GM21515 (cell line): ENCODE measurements at regions not wholly inside any gene's neighbourhood (a gene's known extent, or its start where the extent isn't known, plus 50 kb on each side); places are given as distances from the start of the nearest gene placed in this dataset.

ENCODE experiments used
- ATAC-seq: cut with Tn5 transposase; IDR thresholded peaks from one replicate; pipeline ENCODE4 v1.9.1; 2021; ENCODE audit not compliant: unreplicated experiment

DNA sequence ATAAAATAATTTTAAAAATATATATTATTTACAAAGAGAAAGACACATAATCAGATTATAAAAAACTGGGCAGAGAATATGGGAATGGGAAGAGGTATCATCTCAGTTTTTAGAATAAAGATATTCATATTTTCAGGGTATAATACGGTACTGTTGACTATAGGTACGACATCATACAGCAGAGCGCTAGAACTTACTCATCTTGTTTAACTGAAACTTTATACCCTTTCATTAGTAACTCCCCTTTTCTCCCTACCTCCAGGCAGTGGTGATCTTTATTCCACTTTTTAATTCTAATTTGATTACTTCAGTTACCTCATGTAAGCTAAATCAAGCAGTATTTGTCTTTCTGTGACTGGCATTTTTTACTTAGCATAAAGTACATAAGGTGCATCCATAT lies 742.1 kb downstream of the MTRR start:
- ATAC-seq = no peak

DNA sequence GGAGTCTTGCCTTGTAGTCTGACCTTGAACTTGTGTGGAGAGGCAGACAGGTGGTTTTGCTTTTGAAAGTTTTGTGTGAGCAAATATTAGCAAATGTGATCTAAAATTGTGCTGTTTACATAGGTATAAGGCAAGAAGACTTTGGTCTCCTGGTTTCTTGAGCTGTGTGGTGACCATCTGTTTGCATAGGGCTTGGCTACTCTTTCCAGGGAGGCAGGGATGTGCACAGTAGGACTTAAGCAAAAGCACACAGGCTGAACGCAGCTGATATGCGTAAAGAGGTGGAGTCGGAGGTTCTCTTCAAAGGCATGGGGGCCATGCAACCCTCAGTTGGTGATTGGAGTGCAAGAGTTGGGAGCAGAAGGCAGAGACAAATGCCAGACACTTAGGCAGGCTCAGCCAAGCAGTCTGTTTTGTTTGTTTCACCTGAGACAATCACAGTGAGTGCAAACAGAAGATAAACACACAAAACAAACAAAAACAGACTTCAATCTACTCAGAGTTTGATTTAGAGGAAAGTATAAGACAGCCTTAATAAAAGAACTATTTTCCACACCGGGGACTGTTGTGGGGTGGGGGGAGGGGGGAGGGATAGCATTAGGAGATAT lies 744.2 kb downstream of the MTRR start:
- no peak for ATAC-seq

DNA sequence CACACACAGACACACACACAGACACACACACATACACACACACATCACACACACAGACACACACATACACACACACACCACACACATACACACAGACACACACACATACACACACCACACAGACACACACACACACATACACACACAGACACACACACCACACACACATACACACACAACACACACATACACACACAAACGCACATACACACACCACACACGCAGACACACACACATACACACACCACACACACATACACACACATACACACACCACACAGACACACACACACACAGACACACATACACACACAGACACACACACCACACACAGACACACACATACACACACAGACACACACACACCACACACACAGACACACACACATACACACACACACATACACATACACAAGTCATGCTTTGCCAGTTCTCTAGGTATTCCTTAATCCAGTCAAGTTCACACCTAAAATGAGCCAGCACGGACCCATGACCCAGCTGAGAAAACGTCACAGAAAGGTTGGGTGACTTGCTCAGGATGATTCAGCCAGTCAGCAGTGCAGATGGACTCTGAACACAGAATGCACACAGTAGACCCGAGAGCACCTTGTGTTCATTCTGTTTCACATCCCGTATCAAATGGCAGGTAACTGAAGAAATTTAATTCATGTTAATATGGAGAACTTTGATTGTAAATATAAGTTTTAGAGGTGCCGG lies 746.4 kb downstream of the MTRR start:
- ATAC-seq = no peak

DNA sequence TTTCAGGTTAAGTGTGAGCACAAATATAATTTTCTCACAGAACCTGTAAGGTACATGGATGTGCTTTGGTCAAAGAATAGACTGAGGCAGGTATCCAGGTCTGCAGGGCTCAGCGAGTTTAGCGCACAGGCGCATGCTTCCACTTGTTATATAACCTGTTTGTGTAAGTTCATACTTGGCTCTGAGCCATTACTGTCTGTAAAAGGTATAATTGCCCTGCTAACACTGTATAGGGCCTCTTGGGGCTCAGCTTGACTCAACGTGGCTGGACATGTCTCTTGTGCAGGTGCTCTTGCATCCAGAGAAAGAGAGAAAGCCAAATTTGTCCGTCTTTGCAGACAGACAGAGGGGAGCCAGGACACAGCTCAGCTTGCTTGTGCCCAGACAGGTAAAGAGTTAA lies 759.6 kb downstream of the MTRR start:
- no peak for ATAC-seq

DNA sequence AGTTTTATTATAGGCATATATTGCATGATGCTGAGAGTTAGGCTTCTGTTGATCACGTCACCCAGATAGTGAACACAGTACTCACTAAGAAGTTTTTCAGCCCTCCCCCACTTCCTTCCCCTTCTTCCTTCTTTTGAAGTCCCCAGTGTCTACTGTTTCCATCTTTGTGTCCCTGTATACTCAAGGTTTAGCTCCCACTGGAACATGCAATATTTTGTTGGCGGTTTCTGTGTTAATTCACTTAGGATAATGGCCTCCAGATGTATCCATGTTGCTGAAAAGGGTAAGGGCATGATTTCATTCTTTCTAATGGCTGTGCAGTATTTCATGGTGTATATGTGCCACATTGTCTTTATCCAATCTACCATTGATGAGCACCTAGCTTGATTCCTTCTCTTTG lies 764.3 kb downstream of the MTRR start:
- ATAC-seq = no peak

DNA sequence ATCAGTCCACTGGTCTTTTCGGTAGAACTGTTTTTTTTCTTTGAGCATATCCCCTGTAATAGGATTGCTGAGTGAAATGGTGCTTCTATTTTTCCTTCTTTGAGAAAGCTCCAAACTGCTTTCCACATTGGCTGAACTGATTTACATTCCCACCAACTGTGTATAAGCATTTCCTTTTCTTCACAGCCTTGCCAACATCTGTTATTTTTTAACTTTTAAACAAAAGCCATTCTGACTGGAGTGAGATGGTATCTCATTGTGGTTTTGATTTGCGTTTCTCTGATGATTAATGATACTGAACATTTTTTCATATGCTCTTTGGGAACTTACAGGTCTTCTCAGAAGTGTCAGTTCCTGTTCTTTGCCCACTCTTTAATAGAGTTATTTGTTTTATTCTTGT lies 764.7 kb downstream of the MTRR start:
- ATAC-seq = no peak

DNA sequence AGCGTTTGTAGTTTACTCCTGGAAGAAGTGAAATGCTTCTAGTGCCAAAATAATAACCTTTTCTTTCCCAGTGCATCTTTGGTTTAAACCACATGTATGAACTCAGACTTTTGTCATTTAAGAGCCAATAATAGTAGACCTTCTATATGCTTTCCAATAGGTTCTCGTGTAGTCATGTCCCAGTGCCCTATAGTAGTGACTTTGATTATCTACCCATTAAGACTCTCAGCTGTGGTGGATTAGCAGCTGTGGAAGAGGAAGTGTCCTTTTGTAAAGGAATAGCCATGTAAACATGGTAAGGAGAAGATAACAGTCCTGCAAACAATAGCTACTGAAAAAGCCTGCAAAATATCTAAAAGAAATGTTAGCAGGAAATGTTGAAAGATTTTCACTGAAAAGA lies 765.3 kb downstream of the MTRR start:
- ATAC-seq = no peak

DNA sequence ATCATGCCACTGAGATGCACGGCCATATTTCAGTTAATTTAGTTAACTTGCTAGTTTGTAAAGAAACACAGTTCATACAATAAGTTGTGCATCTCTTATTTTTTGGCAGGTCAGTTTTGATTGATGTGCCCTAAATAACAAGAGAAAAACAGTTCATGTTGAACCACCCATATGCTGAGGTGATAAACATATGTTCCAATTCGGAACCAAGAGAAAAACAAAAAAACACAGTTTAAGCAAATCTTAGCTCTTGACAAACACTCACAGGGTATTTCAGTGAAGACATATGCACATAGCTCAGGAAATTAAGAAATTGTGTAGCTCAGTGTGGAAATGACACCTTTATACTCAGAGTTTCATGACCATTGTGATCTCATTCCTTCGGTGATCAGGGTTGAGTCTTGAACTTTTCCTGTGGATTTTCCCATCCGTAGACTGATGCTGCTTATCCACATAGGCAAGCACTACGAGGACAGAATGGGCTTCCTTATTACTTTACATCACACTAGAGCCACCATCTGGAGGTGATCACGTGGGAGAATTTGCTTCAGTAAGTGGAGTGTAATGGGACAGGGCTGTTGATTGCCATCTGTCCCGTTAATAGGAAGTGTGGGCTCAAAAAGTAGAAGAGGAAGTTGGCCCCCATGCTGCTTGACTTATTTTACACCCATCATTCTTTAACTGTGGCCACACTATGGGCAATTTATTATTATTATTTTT lies 773.0 kb downstream of the MTRR start:
- ATAC-seq = no peak

DNA sequence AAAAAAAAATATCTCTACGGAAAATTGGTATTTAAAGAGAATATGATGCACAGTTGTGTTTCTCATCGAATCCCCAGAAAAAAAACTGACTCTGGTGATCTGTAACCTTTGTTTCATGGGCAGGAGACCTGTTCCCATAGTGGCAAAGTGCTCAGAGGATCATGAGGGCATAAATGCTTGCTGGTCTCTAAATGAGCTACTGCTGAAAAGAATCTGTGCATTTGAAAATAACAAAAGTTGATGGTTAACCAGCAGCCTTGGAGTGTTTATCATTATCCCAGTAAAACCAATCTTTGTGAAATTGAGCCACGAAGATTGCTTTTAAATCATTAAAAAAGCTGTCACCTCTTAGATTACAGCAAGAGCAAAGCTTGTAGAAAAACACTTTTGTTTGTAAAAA lies 775.4 kb downstream of the MTRR start:
- ATAC-seq = no peak

DNA sequence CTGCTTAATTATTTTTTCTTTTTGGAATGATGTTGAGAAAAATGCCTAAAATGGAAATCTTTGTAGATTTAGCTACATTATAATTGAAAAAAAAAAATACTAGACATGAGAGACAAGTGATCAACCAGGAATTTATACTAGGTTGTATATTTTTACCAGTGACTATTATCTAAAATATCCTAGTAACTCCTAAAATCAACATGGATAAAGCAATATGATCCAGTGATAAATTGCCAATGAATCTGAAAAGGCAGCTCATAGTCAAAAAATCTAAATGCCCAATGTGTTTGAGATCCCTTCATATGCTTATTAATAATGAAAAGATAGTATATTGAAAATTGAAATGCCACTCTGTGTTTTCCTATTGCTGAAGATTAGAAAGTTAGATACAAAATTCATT lies 778.2 kb downstream of the MTRR start:
- no peak for ATAC-seq

DNA sequence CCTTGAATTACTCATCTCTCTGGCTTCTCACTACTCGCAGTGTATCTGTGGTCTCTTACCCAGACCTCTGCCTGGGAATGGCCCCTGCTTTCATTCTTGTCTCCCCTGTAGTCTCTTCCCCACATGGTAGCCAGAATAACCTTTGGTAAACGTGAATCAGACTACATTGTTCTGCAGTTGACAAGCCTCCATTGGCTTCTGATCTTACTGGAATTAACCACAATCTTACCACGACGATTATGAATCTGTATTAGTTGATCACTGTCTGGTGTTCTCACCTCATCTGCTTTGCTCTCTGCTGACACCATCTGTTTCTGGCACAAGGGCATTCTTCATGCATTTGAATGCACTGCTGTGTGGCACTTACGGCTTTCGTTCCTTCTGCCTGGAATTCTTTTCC lies 781.2 kb downstream of the MTRR start:
- ATAC-seq = no peak

DNA sequence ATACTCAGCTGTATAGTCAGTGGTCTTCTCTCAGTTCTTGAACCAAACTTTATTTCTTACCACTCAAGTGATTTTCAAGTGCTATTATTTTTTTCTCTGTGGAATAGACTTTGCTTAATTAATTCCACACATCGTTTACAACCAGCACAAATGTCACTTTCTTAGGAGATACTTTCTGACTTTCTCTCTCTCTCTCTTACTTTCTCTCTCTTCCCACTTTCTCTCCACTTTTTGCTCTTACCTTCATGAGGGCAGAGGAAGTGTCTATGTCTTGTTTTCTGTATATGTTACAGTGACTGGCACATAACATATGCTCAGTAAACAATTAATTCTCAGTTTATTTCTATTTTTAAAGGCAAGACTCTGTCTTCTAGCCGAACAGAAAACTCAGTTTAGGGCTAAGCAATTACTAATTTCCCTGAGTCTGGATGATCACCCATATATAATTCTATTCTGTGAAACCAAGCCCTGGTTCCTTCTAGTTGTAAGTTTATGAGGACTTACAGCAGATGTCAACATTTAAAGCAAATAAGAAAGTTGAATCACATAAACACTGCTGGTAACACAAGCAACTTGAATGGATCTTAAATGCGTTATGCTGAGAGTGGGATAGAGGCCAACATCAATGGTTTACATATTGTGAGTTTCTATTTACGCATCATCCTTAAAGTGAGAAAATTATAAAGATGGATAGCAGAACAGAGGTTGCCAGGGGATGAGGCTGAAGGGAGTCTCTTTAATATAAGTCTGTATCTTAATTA lies 791.4 kb downstream of the MTRR start:
- no peak for ATAC-seq

DNA sequence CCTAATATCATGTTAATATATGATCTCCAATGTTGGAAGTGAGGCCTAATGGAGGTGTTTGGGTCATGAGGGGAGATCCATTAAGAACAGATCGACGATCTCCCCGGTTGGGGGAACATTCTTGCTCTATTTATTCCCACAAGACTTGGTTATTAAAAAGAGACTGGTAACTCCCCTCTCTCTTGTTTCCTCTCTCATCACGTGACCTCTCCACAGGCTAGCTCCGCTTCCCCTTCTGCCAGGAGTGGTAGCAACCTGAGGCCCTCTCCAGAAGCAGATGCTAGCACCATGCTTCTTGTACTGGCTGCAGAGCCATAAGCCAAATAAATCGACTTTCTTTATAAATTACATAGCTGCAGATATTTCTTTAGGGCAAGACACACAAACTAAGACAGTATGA lies 794.4 kb downstream of the MTRR start:
- ATAC-seq = no peak

DNA sequence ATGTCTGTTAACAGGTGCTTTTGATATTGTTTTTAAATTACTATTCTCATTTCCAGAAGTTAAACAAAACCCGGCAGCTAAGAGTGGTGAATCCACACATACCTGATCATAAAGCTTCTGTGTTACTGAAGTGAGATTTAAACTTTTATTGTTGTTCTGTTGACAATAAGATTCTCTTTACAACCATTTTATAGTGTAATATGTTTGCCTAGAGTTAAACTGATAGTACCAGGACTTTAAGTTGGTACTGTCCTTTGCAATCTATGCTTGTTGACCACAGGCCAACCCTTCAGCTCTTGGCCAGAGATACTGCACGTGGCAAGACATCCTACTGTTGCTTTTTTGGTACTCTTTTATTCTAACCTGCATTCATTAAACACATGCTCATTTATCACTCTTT lies 806.2 kb downstream of the MTRR start:
- no peak for ATAC-seq

DNA sequence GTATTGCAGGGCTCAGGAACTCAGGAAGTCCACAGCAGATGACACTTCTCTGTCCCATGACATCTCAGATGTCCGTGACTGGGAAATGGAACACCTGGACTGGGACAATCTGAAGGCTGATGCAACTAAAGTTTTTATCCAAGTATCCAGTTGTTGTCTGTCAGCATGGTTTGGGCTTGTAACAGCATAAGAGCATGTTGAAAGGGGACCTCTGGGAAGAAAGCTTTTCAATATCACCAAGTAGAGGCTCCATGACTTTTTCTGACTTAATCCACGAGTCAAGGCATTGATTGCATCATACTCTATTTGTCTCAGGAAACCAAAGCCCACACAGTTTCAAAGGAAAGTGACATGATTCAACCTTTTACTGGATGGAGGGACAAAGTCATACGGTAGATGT lies 807.7 kb downstream of the MTRR start:
- no peak for ATAC-seq

DNA sequence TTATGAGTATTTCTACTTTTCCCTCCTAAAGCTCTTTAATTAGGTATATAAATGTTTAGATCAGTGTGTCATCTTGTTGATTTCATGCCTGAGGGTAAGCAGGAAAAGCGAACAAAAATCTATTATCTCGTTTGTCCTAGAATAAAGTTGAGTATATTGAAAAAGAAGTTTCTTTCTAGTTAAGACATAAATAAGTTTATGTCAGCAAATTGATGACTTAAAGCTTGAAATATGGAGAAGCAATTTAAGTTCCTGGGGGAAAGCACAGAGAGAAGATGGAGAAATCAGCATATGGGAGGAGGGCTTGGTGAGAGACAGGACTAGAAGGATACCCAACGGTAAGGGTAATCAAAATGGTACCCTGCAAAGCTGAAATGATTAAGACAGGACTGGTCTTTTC lies 813.4 kb downstream of the MTRR start:
- ATAC-seq = no peak

DNA sequence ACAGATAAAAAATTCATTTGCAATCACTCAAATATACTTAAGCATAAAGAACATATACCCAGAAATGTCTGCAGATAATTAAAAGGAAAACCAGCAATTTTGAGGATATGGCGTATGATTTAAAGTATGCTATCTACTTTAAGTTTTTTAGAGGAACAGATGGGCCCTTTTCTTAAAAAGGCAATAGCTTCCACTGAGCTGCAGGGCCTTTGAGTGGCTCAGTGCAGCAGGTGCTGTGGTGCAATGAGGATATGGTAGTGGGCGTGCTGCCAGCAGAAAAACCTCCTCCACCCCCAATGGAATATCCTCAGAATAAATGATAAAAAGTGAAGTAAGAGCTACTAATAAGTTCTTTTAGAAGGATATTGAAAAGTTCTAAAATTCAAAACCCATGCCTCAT lies 814.5 kb downstream of the MTRR start:
- no peak for ATAC-seq

DNA sequence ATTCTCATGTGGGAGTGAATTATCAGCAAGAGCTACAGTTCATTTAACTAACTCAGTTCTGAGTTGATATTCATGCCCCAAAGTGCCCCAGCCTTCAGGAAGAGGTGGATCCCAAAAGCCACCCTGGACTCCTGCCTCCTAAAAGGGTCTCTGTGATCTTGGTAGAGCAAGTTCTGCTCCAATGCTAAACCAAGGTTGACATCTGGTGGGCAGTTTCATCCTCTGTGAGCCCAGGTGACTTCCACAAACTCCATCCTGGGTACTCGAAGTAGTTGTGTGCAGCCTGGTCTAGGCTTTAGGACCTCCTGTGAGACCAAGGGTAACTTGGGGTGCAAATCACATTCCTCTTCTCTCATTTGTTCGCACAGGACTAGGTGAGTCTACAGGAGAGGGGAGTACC lies 816.8 kb downstream of the MTRR start:
- no peak for ATAC-seq

DNA sequence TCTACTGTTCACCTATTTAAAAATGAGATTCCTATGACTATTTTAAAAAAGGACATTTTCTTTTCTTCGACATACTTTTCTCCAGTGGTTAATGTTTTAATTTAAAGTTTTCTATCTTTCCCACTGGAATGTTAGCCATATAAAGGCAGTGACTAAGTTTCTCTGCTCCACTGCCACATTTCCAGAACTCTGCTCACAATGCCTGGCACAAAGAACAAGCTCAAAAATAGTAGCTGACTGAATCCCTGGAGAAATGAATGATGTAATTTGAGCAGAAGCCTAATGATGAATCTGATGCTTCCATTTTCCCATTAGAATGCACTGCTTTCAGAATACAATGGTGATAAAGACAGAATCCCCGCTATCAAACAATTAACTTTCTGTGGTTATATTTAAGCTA lies 817.8 kb downstream of the MTRR start:
- no peak for ATAC-seq

DNA sequence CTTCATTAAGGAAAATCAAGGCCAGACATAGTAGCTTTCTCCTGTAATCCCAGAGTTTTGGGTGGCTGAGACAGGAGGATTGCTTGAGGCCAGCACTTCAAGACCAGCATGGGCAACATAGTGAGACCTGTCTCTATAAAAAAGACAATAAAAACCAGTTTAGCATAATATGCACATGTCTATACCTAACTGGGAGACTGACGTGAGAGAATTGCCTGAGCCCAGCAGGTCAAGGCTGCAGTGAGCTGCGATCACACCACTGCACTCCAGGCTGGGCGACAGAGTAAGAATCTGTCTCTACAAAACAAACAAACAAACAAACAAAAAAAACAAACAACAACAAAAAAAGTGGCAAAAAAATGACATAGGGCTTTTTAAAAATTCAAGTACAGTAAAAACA lies 820.8 kb downstream of the MTRR start:
- ATAC-seq = no peak

DNA sequence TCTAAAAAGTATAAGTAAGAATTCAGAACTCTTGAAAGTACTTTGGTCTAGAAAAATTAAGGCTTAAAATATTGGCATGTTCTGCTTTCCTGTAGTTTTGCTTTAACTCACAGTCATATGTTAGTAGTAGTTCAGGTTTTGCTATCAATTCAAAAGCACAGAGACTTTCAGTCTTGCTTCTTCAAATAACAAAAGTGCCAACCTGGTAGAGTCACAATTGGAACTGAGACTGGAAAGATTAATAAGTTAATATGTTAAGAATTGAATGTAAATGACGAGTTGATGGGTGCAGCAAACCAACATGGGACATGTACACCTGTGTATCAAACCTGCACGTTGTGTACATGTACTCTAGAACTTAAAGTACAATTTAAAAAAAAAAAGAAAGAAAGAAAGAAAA lies 822.3 kb downstream of the MTRR start:
- ATAC-seq = no peak

DNA sequence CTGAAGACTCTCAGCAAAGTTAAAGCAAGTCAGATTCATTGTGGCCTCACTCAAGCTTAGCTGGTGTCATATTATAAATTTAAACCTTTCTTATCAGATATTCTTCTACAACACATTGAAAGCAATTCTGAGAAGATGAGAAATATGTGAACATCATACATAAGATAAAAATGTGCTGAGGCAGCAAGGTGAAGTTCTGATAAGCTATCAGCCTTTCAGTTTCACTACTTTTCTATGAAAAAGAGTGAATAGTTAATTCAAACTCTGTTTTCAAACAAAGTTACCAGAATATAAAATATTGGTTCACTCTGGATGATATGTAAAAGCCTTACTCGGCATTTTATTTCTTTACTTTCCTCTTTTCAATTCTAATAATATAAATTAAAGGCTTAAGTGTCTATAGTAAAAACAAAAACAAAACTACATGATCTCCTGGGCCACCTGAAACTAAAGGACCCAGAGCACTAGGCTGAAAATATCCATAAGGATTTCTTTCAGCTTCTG lies 824.4 kb downstream of the MTRR start:
- no peak for ATAC-seq
